Right lung (tissue), 2 donors: ENCODE measurements at regions not wholly inside any gene's neighbourhood (a gene's known extent, or its start where the extent isn't known, plus 50 kb on each side); places are given as distances from the start of the nearest gene placed in this dataset.

Experiments used
- DNase-seq, 2 donors: peaks; one replicate each; pipeline ENCODE4 v3.0.0-alpha.2; 2013

DNA sequence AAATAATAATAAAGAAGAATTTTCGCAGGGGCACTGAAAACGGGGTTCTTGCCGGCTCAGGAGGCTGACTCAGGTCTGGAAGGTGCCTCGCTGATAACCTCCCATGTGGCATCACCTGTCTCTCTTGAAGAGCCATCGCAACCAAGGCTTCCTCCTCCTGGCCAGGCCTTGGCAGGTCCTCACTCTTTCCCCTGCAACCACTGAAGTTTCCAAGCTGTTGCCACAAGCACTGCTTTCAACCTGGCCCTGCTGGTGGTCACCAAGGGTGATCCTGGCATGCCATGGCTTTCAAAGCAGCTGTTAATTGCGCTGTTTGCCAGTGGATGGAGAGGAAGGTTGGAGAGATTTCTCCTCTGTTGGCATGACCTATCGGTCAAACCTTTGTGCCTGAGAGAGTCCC is 163.6 kb upstream of the COPS8 start:
- DNase-seq = no peak

DNA sequence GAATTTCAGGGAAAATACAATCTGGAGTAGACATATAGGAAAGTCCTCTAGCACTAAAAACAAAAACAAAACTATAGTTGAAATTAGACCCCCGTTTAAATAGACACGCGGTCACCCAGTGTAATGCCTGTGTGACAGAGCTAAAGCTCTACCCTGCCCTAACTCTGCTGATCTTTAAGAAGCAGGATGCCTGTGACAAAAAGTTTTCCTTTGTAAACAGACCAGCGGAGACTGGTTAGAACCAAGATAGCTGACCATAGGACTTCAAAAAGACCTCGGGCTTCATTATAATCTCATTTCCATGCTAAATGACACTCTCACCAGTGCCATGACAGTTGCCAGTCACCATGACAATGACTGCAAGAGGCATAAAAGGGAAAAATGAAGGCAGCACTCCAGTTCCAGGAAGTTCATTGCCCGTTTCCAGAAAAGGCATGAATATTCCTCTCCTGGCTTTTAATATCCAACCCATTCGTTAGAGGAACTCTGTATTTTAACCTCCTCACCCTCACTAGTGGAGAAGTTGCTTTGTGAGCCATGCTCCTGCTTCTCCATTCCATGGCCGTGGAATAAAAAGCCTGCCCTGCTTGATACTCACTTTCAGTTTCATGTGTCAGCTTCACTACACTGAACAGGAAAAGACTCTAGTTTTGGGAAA is 157.2 kb upstream of the COPS8 start:
- DNase-seq = no peak

DNA sequence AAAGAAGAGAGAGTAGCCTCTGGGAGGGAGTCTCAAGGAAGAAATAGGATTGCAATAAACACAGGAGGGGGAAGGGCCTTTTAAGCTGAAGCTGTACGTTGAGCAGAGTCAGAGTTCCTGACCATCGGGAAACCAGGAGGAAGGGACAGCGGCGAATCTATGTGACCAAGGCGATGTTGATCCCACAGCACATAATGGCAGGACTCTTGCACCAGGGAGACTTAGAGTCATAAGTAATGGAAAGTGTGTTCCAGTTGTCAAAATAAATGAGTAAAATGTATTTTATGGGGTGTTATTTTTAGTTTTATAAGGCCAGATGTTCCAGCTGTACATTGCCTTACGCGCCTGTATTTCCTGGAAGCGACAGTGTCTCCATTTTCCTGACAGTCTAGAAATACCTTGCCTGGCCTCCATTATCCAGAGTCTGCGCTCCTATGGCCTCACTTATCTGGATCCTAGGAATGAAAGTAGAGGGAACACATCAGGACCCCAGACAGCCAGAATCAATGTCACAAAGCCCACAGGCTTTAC is 152.8 kb upstream of the COPS8 start:
- DNase-seq = no peak

DNA sequence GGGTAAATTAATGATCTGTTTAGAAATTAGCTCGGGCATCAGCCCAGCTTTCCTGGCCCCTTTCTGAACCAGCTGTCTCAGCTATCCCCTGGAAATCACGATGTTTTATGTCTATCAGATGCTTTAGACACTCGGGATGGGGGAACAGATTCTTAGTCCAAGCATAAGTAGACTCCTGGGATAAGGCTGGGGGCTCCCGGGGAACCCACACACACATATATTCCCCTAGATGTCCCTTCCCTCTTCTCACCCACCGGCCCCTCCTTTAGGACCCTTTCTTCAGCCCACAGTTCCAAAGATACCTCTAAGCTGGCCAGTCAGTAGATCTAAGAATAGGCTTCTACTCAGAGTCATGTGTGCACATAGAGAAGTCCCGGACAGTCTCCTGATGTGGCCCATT is 151.5 kb upstream of the COPS8 start:
- DNase-seq = no peak

DNA sequence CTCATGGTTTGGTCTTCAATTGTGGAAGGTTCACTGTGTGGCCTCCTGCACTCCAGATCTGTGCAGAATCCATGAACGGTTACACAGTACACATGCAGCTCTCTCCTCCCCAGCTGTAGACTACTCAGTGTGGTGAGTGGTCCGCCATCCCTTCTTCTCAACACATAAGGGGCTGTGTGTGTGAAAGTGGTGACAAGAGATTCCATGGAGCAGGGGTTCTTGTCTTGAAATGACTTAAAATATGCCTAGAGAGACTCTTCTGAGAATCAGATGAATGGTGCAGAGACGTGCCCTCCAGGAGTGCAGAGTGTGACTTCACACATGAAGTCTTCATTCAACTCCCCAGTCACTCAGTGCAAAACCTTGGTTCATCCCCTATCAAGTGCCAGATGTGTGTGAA is 151.0 kb upstream of the COPS8 start:
- DNase-seq = no peak

DNA sequence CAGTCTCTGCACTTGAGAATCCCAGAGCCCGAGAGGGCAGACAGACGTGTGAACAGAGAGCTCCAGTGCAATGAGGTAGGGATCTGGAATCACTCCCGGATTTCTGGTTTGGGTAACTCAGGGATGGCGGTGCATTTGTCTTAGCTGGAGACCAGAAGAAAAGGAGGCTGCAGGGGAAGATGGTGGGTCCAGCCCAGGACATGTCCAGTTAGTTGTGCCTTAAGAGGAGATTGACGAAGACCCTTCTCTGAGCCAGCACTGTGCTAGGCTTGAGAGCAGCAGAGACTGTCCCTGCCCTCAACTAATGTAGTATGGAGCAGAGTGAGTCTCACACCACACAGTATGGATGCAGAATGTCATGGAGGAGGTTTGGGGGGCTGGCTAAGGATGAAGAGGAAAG is 150.6 kb upstream of the COPS8 start:
- no peak for DNase-seq

DNA sequence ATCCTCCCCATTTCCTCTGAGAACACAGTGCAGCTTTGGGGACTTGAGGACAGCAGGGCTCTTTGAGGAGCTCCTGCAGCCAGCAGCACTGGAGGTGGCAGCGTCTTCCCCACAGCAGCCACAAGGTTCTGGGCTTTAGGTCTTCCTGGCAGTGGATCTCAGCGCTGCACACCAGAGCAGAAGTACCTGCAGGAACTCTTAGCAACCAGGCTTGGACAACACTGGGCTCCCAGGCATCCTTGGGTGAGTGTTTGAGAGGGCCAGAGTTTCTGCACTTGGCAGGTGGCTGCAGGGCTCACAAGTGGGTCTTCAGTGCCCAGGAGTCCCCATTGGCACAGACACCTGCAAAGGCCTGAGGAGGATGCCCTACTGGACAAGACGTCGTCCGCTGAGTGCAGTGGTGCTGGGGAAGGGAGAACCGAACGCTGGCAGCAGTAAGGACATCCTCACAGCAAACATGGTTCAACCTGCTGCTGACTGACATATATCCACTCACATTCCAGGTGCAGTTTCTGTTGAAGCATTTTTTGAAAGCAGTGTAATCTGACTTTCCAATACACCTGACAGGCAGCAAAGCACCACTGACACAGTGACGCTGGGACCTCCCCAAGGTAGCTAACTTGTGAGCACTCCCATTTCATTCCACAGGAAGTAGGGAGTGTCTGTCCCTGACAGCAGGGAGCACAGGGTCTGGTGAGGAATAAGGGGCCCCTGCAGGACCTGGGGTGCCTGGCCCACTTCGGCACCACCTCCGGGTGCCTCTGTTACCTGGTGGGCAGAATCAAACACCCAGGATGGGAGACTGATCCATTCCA is 149.9 kb upstream of the COPS8 start:
- no peak for DNase-seq

DNA sequence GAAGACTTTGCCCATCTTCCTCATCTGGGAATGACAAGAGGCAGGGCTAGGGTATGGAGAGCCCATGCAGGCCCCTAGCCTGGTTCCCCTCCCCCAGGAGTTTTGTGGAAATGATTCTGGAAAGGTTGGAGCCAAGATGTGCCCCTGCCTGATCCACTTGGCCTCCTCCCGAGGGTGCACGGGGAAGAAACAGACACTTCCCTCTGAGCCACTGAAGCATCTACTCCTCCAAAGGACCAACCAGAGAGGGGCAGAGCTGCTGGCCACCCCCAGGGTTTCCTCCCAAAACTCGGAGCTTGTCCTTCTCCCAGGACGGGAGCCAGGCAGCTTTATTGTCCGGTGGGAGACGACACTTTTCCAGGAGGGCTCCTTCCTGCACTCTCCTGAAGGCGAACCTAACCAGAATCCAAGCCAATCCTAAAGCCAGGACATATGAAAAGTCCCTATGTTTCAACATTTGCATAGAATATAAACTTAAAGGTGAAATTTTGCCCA is 149.2 kb upstream of the COPS8 start:
- DNase-seq = no peak

DNA sequence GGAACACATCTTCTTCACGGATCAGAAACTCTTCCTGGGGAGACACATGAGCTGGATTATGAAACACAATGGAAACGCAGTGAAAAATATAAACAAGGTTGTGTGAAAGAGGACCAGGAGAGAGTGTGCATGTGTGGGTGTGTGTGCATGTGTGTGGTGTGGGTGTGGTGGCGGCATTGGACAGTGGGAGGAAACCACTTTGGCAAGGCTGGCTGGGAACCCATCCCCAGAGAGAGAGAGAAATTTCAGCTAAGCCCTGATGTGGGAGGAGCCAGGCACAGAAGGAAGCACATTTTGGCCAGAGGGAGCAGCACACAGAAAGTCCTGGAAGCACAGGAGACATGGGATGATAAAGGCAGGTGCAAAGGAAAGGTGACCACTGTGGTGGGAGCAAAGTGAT is 147.6 kb upstream of the COPS8 start:
- DNase-seq = no peak

DNA sequence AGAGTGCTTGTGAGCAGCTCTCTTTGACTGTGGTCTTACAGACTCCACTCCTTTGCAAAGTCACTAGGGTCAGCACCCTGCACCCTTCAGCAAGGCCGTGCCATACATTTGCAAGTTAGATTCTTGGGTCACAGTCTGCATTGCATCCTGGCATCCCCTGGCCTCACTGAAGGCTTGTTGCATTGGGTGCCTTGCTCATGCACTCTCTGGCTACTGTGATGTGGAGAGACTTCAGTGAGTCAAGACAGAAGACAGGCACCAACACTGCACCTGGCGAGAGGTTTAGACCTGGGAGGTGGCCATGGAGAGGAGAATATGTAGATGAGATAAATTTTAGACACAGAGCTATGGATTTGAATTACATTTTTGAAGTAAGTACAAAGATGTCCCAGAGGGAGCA is 146.4 kb upstream of the COPS8 start:
- no peak for DNase-seq

DNA sequence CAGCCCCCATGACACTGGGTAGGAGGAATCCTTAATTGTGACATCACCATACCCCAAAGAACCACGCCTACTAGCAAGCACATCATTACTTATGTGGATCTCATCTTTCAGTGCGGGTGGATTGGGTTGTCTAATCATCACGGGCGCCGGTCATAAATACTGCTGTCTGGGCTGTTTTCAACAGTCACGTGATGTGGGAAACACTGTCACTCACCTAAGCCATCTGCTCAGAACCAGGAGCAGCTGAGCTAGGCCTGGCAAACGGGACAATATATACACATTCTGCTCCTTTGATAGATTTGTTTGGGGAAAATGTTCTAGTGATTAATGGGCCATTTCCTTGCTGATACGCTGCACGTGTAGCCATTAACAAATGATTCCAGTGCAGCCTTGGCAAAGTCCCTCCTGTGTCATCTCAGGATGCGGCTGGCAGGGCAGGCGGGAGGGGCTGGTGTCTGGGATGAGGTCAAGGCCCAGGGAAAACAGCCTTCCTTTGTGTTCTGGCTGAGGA is 145.9 kb upstream of the COPS8 start:
- DNase-seq = no peak

DNA sequence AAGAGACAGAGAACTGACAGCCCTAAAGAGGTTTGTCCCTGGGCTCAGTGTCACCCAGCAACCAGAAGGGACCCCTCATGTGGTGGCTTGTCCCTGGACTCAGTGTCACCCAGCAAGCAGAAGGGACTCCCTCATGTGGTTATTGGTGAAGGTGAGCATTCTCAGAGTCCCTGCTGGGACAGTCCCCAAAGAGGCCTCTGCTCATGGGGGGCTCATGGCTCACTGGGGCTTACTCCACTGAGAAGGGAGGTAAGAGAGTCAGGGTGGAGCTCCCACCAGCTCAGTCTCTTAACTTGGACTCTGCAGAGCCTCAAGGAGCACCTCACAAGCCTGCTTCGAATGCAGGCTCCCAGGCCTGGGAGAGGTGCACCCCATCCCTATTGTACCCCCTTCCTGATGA is 145.2 kb upstream of the COPS8 start:
- DNase-seq = no peak

DNA sequence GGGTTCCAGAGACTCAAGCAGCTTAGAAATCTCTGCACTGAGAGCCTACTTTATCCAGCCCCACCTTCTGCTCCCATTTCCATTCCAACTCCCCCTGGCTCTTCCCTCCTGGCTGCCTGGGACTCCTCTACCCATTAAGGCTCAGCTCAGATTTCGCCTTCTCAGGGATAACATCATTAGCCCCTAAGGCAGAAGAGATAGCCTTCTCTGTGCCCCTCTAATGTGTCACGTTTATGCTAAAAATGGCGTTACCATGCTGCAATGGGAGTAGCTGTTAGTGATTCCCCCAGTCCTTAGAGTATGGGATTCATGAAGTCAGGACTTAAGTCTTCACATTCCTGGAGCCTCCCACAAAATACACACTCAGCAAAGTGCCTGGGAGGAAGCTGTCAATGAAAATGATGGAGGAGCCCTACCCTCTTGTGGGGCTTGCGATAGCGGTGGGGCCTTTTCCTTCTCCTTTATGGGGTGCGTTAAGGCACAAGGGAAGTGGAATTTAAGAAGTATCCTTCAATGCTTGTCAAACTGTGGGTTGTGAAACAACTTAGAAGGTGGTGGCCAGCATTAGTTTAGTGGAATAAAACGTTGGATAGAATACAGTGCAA is 144.7 kb upstream of the COPS8 start:
- no peak for DNase-seq

DNA sequence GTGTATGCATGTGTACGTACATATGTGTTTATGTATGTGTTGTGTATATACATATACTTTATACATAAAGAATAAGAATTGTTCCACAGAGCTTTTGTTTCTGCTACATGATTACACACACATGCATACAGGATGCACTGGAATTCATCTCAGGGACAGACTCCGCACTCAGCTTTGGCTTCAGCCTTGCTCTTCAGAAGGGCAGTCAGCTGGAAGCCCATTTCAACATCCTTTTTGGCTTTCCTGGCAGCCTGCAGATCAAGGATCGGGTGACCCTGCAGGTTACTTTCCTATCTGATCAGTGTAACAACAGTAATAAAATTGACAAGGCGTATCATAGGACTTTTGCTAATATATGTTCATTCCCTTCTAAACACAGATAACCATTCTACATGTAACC is 144.1 kb upstream of the COPS8 start:
- DNase-seq = no peak

DNA sequence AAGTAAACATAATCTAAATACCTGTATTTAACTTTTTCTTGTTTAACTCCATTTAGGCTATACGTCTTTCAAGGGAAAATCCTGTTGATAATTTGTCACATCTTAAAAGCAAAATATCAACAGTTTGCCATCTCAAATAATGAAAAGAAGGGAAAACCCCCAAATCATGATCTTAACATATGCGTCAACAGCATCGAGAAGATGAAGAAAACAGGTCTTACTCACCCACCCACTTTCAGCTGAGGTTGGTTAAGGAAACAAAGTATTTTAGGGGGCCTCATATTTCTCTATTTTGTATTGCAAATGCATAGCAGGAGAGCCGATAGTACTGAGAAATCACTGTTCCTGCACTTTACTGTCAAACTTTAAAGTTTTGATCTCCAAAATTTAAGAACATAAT is 143.1 kb upstream of the COPS8 start:
- DNase-seq = no peak

DNA sequence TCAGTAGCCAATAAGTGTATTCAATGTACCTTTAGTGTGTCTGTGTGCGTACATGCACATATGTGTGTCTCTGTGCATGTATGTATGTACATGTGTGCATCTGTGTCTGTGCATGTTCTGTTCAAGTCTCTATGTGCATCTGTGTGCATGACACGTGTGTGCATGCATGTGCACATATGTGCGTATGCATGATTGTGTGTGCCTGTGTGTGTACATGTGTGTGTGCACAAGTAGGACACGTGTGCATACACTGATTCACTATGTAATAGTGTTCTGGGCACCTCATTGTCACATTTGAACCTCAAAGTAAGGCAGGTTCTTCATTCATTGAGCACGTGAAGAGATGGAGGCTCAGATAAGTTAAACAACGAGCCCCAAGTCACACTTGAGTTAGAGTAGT is 142.6 kb upstream of the COPS8 start:
- no peak for DNase-seq

DNA sequence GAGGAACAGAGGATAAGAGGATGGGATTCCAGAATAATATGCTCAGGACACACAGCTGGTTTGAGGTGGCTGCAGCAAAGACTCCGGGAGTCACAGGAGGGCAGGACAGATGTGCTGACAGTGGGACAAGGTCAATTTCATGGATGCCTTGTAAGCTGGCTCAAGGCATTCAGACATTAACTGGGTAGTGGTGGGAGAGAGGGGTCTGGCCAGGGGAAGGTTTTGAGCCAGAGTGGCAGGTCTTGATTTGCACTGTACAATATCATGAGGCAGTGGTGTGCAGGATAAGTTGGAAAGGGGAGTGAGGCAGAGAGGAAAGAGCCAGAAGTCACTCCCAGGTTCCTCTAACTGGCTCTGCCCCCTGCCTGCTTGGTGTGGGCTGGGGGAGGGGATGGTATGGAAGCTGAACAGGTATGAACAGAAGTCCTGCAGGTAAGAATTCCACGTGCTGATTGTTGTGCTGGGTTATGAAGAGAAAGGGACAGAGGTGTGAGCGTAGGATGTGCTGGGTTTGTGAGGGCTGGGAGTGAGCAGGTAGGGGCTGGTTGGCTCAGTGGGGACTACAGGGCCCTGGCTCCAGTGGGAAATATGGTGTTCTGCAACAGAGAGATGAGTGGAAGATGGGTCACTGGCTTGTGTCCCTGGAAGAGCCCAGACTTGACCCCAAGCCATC is 141.7 kb upstream of the COPS8 start:
- DNase-seq = no peak

DNA sequence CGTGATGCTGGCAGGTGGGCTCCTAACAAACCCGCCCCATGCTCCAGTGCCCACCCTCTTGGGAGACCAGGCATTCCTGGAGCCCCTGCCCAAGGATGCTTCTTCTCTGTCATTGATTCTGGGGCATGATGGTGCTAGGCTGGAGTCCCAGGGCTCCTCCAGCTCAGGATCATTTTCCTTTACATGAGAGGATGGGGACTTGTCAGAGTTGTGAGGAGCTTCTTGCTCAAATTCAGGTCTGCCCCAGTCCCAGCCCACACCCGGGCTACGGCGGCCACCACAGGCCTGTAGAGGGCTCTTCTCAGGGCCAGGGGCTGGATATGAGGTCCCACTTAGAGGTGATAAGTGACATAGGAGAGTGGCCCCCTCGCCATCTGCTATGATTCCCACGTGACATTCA is 141.1 kb upstream of the COPS8 start:
- no peak for DNase-seq

DNA sequence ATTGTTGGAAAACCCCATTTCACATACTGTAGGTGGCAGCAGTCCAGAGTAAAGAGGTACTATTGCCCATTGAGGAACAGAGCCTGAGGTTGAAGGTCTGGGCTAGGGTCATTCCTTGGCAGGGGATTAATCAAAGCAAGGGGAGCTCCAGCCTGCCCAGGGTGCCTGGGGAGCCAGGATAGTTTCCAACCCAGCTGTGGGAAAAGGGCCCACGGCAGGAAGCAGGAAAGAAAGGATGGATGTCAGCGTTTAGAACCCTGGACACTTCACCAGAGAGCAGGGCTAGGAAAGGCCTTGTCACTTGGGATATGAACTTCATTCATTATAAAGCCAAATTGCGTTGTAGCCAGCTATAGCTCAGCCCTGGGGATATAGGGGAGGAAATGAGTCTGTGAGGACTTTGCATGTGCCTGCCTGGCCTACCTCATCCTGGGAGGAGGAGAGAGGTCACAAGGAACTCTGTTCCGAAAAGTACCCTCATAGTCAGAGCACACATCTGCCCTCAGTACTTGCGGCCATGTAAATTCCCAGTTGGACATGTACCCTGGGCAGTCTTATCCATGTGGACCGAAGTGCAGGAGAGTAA is 140.2 kb upstream of the COPS8 start:
- no peak for DNase-seq

DNA sequence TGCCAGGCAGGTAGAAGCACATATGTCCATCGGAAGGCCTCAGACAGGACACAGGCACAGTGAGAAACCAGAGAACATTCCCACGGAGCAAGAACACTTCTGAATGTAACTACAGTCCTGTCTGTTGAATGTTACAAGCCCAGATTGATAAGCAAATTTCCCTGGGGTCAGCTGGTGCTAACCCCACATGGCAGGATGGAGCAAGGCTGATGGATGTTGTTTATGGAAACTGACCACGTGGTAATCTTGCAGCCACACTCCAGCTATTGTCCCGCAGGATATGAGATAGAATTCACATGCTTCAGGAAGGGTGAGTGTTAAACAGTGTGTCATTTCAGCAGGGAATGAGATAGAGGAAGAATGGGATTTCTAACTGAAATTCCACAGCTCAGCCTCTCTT is 138.8 kb upstream of the COPS8 start:
- DNase-seq = peak in 1 of 2 donors; percentile 32

DNA sequence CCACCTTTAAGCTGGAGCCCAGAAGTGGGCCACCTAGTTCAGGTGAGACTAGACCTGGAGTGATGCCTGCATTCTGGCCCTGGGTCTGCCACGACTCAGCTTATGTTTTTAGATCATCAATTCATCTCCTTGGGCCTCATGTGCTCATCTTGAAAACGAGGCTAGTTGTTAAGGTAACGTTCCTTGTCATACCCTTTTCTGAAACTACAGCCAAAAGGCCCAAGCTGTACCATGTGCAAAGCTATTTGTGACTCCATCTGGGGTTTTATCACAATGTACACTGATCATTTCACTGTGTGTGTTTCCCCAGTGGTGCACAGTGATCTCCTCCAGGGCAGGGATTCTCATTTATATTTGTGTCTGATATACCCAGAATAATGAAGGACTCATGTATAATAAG is 138.4 kb upstream of the COPS8 start:
- no peak for DNase-seq

DNA sequence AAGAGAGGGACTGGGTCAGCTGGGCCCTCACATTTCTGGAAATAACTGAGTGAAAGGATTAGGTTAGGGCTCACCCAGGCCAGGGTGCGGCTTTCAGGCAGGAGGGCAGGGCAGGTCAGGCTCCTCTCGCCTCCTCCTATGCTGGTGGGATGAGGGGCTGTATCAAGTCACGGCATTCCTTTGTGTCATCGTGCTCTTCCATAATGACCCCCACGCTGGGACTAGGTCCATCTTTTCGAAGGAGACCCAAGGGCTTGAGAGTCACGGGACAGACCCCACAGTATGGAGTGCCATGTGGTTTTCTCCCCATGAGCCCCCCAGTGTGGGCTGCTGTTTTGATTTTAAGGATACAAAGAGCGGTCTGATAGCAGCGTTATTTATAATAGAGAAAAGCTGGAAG is 137.8 kb upstream of the COPS8 start:
- no peak for DNase-seq
